T-cell (primary cell): ENCODE measurements at regions not wholly inside any gene's neighbourhood (a gene's known extent, or its start where the extent isn't known, plus 50 kb on each side); places are given as distances from the start of the nearest gene placed in this dataset.
A peak's percentile ranks its signal among the peaks of the same experiment; 100 is the strongest.

Source experiments
- ATAC-seq, 4 experiments: fragments of 200-7000 bp in 3 of 4; fragments of 150-1000 bp in 1 of 4; cut with Tn5 transposase; replicated peaks in 1 of 4; 1 replicate in 3 of 4; 2 replicates in 1 of 4; pipeline ENCODE4 v1.10.0; 2021; ENCODE audit warnings: moderate library complexity in 3 of 4, mild to moderate bottlenecking in 2 of 4, moderate number of reproducible peaks in 1 of 4
- CTCF ChIA-PET, 2 donors: fragments of 300-600 bp; sonication (Branson Sonifier 250); formaldehyde crosslinking; loops; one replicate each; lab custom pipeline; 2022; ENCODE audit warnings: antibody characterized with exemption in 2 of 2; lab: Charles Lee
- POLR2A ChIA-PET, 2 donors: fragments of 300-600 bp; sonication (Branson Sonifier 250); formaldehyde crosslinking; loops; one replicate each; lab custom pipeline; 2022; ENCODE audit warnings: antibody characterized with exemption in 2 of 2; lab: Charles Lee
- DNase-seq, 35 experiments: peaks; one replicate each; pipeline versions ENCODE4 v3.0.0 to v3.0.0-alpha.2; 2013 to 2023
- H3K27ac ChIP-seq: one replicate; pipeline ENCODE4 v1.5.1; 2013; ENCODE audit warnings: low read length
- H3K27me3 ChIP-seq, 2 experiments: replicated peaks in 1 of 2; 1 replicate in 1 of 2; 2 replicates in 1 of 2; pipeline versions ENCODE4 v1.6.1 to v1.7.0; 2013; ENCODE audit warnings: low read length in 1 of 2, mixed read lengths in 1 of 2; ENCODE audit not compliant: control insufficient read depth in 2 of 2, insufficient read depth in 2 of 2; ENCODE audit errors: extremely low read depth in 1 of 2
- H3K36me3 ChIP-seq, 2 donors: 1 replicate in 1 of 2; 2 replicates in 1 of 2; pipeline versions ENCODE4 v1.6.1 to v1.7.0; 2013; ENCODE audit warnings: low read length in 1 of 2; ENCODE audit not compliant: control insufficient read depth in 2 of 2, insufficient read depth in 1 of 2; ENCODE audit errors: extremely low read depth in 1 of 2
- H3K4me1 ChIP-seq, 2 experiments: 1 replicate in 1 of 2; 2 replicates in 1 of 2; pipeline versions ENCODE4 v1.6.1 to v1.7.0; 2013; ENCODE audit warnings: low read length in 2 of 2, mixed read lengths in 1 of 2; ENCODE audit not compliant: insufficient read depth in 2 of 2, control insufficient read depth in 1 of 2; ENCODE audit errors: extremely low read depth in 1 of 2
- H3K4me3 ChIP-seq, 2 donors: 1 replicate in 1 of 2; 2 replicates in 1 of 2; pipeline versions ENCODE4 v1.5.1 to v1.7.0; 2013; ENCODE audit warnings: mild to moderate bottlenecking in 2 of 2, low read length in 1 of 2, moderate library complexity in 1 of 2; ENCODE audit not compliant: control insufficient read depth in 1 of 2; ENCODE audit errors: extremely low read depth in 1 of 2
- H3K9me3 ChIP-seq: 2 replicates; pipeline ENCODE4 v1.7.0; 2013
- H3K27ac Mint-ChIP-seq, 2 donors: one replicate each; pipeline ENCODE4 v1.8.0; 2020 to 2021; ENCODE audit warnings: mild to moderate bottlenecking in 2 of 2, mixed read lengths in 2 of 2
- H3K27me3 Mint-ChIP-seq, 2 donors: one replicate each; pipeline ENCODE4 v1.8.0; 2021 to 2022; ENCODE audit warnings: mixed read lengths in 2 of 2
- H3K36me3 Mint-ChIP-seq: one replicate; pipeline ENCODE4 v1.8.0; 2021; ENCODE audit warnings: mixed read lengths
- H3K4me1 Mint-ChIP-seq, 3 donors: one replicate each; pipeline ENCODE4 v1.8.0; 2020 to 2022; ENCODE audit warnings: mixed read lengths in 3 of 3, mild to moderate bottlenecking in 1 of 3
- H3K4me3 Mint-ChIP-seq, 3 donors: one replicate each; pipeline ENCODE4 v1.8.0; 2020 to 2022; ENCODE audit warnings: mild to moderate bottlenecking in 3 of 3, mixed read lengths in 3 of 3, moderate library complexity in 3 of 3
- H3K9me3 Mint-ChIP-seq, 3 donors: one replicate each; pipeline ENCODE4 v1.8.0; 2020 to 2022; ENCODE audit warnings: mixed read lengths in 3 of 3
- WGBS: methylation state at CpG from one replicate; pipeline ENCODE4 v1.1.5; 2013; ENCODE audit warnings: missing lambda C conversion rate; ENCODE audit not compliant: insufficient coverage; 5-methylcytosine and 5-hydroxymethylcytosine counted together

DNA sequence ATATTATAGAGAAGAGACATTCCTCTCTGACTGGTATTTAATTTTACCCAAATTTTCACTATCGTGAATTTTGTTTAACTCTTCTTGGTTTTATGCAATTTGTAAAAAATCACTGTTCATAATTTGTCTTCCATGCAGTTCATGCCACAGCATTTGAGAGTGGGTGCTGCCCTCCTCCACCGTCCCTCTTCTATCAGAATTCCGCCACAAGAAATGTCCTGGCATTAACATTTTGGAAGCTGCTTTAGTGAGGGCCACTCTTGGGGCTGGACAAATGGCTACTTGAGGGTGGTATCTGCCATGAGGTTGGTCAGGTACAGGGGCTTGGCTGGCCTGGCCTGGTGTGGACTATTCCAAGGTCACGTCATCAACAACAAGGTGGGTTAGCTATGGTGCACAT lies 68.3 kb upstream of the CLDN5 start:
- 100% methylated on average over 1 of the region's 4 CpGs for WGBS
- no peak overlapping the region for H3K27ac Mint-ChIP-seq
- no peaks in the 10 kb centered on the region for H3K9me3 ChIP-seq
- no peak for DNase-seq
- no peaks in the 10 kb centered on the region for H3K9me3 Mint-ChIP-seq
- POLR2A ChIA-PET, result no interaction called here
- H3K4me3 Mint-ChIP-seq, result no peak overlapping the region
- no peaks in the 10 kb centered on the region for H3K36me3 Mint-ChIP-seq
- H3K27me3 Mint-ChIP-seq, result peaks cover 0 to 2% of the 10 kb centered on the region in 2 donors
- H3K4me3 ChIP-seq, result no peak overlapping the region
- peaks cover 0 to 9% of the 10 kb centered on the region in 2 experiments for H3K27me3 ChIP-seq
- H3K36me3 ChIP-seq, result no peaks in the 10 kb centered on the region
- peaks cover 26 to 33% (median 28%) of the 10 kb centered on the region in 3 donors for H3K4me1 Mint-ChIP-seq
- H3K27ac ChIP-seq, result no peak overlapping the region
- no peak for ATAC-seq
- CTCF ChIA-PET, result no interaction called here
- H3K4me1 ChIP-seq, result peaks cover 11 to 27% of the 10 kb centered on the region in 2 experiments

DNA sequence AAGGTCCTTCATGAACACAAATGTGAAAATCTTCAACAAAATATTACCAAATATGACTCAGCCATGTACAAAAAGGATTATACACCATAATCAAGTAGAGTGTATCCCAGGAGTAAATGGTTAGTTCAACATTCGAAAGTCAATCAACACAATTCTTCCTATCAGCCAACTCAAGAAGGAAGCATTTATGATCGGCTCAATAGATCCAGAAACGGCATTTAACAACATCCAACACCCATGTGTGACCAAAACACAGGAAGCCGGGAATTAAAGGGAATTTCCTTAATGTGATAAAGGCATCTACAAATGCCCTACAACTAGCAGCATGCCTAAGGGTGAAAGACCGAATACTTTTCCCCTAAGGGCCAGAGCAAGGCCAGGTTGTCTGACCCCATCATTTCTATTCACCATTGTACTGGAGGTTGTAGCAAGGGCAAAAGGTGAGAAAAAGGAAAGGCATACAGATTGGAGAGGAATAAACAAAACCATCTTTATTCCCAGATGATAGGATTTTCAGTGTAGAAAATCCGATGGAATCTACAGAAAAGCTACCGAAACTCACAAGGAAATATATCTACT lies 69.9 kb upstream of the CLDN5 start:
- no peaks in the 10 kb centered on the region for H3K36me3 Mint-ChIP-seq
- no peak overlapping the region for H3K4me3 Mint-ChIP-seq
- WGBS, result 40% methylated on average over 1 of the region's 7 CpGs
- Histone ChIP-seq H3K27ac (no peak overlapping the region), H3K4me3 (no peak overlapping the region), H3K27me3 (peaks cover 0 to 12% of the 10 kb centered on the region in 2 experiments), H3K36me3 (no peaks in the 10 kb centered on the region), H3K4me1 (peaks cover 26 to 43% of the 10 kb centered on the region in 2 experiments), H3K9me3 (no peaks in the 10 kb centered on the region)
- H3K4me1 Mint-ChIP-seq, result peaks cover 42 to 49% (median 44%) of the 10 kb centered on the region in 3 donors
- ATAC-seq (no peak), DNase-seq (no peak)
- H3K27ac Mint-ChIP-seq, result peak overlapping the region; percentile 65 to 71
- no peaks in the 10 kb centered on the region for H3K9me3 Mint-ChIP-seq
- ChIA-PET CTCF (no interaction called here), POLR2A (no interaction called here)
- peaks cover 0 to 2% of the 10 kb centered on the region in 2 donors for H3K27me3 Mint-ChIP-seq

DNA sequence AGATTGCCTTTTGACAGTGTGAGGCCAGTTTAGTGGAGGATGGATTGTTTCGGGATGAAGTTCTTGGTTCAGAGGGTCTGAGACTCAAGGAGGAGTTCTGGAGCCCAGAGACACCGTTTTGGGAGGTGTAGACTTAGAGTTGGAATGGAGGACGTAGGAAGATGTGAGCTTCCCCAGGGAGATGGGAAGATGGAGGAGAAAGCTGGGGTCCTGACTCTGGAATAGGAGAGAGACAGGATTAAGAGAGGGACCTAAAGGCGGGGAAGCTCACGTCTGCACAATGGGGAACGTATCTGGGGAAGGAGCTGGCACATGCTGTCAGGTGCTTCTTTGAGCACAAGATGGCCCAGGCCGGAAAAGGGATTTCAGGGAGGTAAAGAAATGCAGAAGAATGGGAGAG lies 71.3 kb upstream of the CLDN5 start:
- DNase-seq (no peak), ATAC-seq (no peak)
- H3K9me3 Mint-ChIP-seq, result no peaks in the 10 kb centered on the region
- peaks cover 0 to 10% of the 10 kb centered on the region in 2 experiments for H3K27me3 ChIP-seq
- H3K36me3 Mint-ChIP-seq, result no peaks in the 10 kb centered on the region
- peak overlapping the region; percentile 99 for H3K27ac Mint-ChIP-seq
- no peak overlapping the region for H3K4me3 ChIP-seq
- no peaks in the 10 kb centered on the region for H3K27me3 Mint-ChIP-seq
- ChIA-PET CTCF (interaction anchor here in 1 of 2 donors (0.6 kb wide), 1 partner anchor 17 kb away, joined by 3 read pairs; no protein-coding TSS in a partner anchor), POLR2A (interaction anchor here in 1 of 2 donors (0.7 kb wide), 1 partner anchor 57 kb away, joined by 3 read pairs; no protein-coding TSS in a partner anchor)
- peak overlapping the region; percentile 28 for H3K27ac ChIP-seq
- peak overlapping the region in 1 of 3 donors; percentile 61 for H3K4me3 Mint-ChIP-seq
- peaks cover 36 to 53% of the 10 kb centered on the region in 2 experiments for H3K4me1 ChIP-seq
- peaks cover 51 to 58% (median 56%) of the 10 kb centered on the region in 3 donors for H3K4me1 Mint-ChIP-seq
- 82% methylated on average over 7 of the region's 7 CpGs for WGBS
- H3K36me3 ChIP-seq, result no peaks in the 10 kb centered on the region
- H3K9me3 ChIP-seq, result no peaks in the 10 kb centered on the region

GRCh38 chr22:19596680-19597398 lies 72.6 kb upstream of the CLDN5 start:
- H3K27me3 ChIP-seq, result peaks cover 0 to 8% of the 10 kb centered on the region in 2 experiments
- CTCF ChIA-PET, result no interaction called here
- Mint-ChIP-seq H3K27ac (peak overlapping the region; percentile 99), H3K4me3 (peak overlapping the region; percentile 60 to 76 (median 69)), H3K36me3 (no peaks in the 10 kb centered on the region), H3K9me3 (no peaks in the 10 kb centered on the region), H3K27me3 (no peaks in the 10 kb centered on the region), H3K4me1 (peaks cover 53 to 63% (median 61%) of the 10 kb centered on the region in 3 donors)
- no peaks in the 10 kb centered on the region for H3K36me3 ChIP-seq
- peak in 2 of 35 experiments; percentile 9 to 20 for DNase-seq
- no peaks in the 10 kb centered on the region for H3K9me3 ChIP-seq
- ATAC-seq, result peak in 1 of 4 experiments; percentile 28
- POLR2A ChIA-PET, result no interaction called here
- H3K4me1 ChIP-seq, result peaks cover 36 to 53% of the 10 kb centered on the region in 2 experiments
- 77% methylated on average over 10 of the region's 20 CpGs for WGBS
- H3K4me3 ChIP-seq, result no peak overlapping the region
- peak overlapping the region; percentile 82 for H3K27ac ChIP-seq

DNA sequence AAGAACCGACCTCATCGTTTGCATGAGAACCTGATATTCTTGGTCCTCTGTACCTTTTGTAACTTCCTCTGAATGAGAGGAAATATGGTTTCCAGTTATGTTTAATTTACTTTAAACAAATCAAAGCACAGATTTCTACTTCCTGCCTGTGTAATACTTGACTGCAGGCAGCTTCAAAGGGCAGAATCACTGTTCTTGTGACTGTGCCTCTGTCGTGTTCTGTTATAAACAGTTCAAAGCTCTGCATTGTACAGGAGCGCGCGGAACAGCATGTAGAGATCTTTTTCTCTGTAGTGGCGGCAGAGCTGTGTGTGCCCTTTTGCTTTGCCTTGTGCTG lies 73.2 kb upstream of the CLDN5 start:
- Mint-ChIP-seq H3K27me3 (no peaks in the 10 kb centered on the region), H3K27ac (peak overlapping the region; percentile 99), H3K9me3 (no peaks in the 10 kb centered on the region), H3K4me3 (peak overlapping the region; percentile 60 to 76 (median 69)), H3K4me1 (peaks cover 53 to 67% (median 66%) of the 10 kb centered on the region in 3 donors), H3K36me3 (no peaks in the 10 kb centered on the region)
- 14% methylated on average over 4 of the region's 7 CpGs for WGBS
- H3K9me3 ChIP-seq, result no peaks in the 10 kb centered on the region
- no peaks in the 10 kb centered on the region for H3K36me3 ChIP-seq
- H3K27me3 ChIP-seq, result peaks cover 0 to 8% of the 10 kb centered on the region in 2 experiments
- ChIA-PET CTCF (no interaction called here), POLR2A (interaction anchor here in 1 of 2 donors (0.5 kb wide), 1 partner anchor 21 kb away, joined by 4 read pairs; no protein-coding TSS in a partner anchor)
- ATAC-seq (peak; percentile 95 to 98 (median 97)), DNase-seq (peak; percentile 34 to 85 (median 60))
- H3K4me3 ChIP-seq, result peak overlapping the region; percentile 12 to 23
- H3K4me1 ChIP-seq, result peaks cover 40 to 53% of the 10 kb centered on the region in 2 experiments
- peak overlapping the region; percentile 82 for H3K27ac ChIP-seq

- peak overlapping the region; percentile 99 for H3K27ac Mint-ChIP-seq
- no peaks in the 10 kb centered on the region for H3K9me3 Mint-ChIP-seq
- DNase-seq (peak in 20 of 35 experiments; percentile 12 to 73 (median 28)), ATAC-seq (peak in 3 of 4 experiments; percentile 16 to 21 (median 18))
- no peaks in the 10 kb centered on the region for H3K27me3 Mint-ChIP-seq
- WGBS, result 29% methylated on average over 9 of the region's 10 CpGs
- no peaks in the 10 kb centered on the region for H3K36me3 ChIP-seq
- H3K4me3 Mint-ChIP-seq, result peak overlapping the region; percentile 60 to 76 (median 69)
- peaks cover 60 to 75% (median 75%) of the 10 kb centered on the region in 3 donors for H3K4me1 Mint-ChIP-seq
- H3K27me3 ChIP-seq, result peaks cover 0 to 8% of the 10 kb centered on the region in 2 experiments
- ChIA-PET POLR2A (interaction anchor here in 1 of 2 donors (0.5 to 0.6 kb wide), 2 partner anchors 20 to 307 kb away, joined by 3 to 4 read pairs; no protein-coding TSS in a partner anchor), CTCF (interaction anchor here (0.5 to 0.6 kb wide), 2 partner anchors 26 to 1362 kb away, joined by 6 to 7 read pairs; no protein-coding TSS in a partner anchor)
- no peaks in the 10 kb centered on the region for H3K36me3 Mint-ChIP-seq
- no peaks in the 10 kb centered on the region for H3K9me3 ChIP-seq
- peaks cover 42 to 50% of the 10 kb centered on the region in 2 experiments for H3K4me1 ChIP-seq
- H3K27ac ChIP-seq, result peak overlapping the region; percentile 82
- peak overlapping the region; percentile 12 to 44 for H3K4me3 ChIP-seq
Observed at GRCh38 chr22:19598054-19598855, 74.0 kb upstream of the CLDN5 start.
